H1 (cell line): ENCODE measurements at regions not wholly inside any gene's neighbourhood (a gene's known extent, or its start where the extent isn't known, plus 50 kb on each side); places are given as distances from the start of the nearest gene placed in this dataset.

ENCODE experiments used
- CTCF ChIP-seq, 3 experiments: IDR thresholded peaks; 1 replicate in 2 of 3; 2 replicates in 1 of 3; pipeline versions ENCODE4 v1.5.1 to v1.6.1; 2011; ENCODE audit warnings: low read length in 3 of 3, mild to moderate bottlenecking in 3 of 3, inconsistent platforms in 2 of 3, low read depth in 1 of 3, moderate library complexity in 1 of 3; ENCODE audit not compliant: insufficient read depth in 1 of 3; ENCODE audit errors: control extremely low read depth in 1 of 3
- EZH2 ChIP-seq: fragments of 200-600 bp; sonication (generic); IDR thresholded peaks from 2 replicates; pipeline ENCODE4 v1.7.1; 2012; ENCODE audit warnings: low read depth, mild to moderate bottlenecking, moderate library complexity, low read length, inconsistent platforms; ENCODE audit not compliant: severe bottlenecking
- GTF2F1 ChIP-seq: IDR thresholded peaks from 2 replicates; pipeline ENCODE4 v1.6.1; 2012; ENCODE audit warnings: low read depth, low read length, improper control_type of control experiment, borderline replicate concordance
- JUN ChIP-seq: IDR thresholded peaks from 2 replicates; pipeline ENCODE4 v1.6.1; 2011; ENCODE audit warnings: low read depth, mild to moderate bottlenecking, improper control_type of control experiment, low read length
- JUND ChIP-seq: IDR thresholded peaks from 2 replicates; pipeline ENCODE4 v1.6.1; 2011; ENCODE audit warnings: mild to moderate bottlenecking, improper control_type of control experiment, low read length
- KDM1A ChIP-seq: fragments of 200-600, 300-600 bp; sonication (generic); IDR thresholded peaks from 2 replicates; pipeline ENCODE4 v1.7.1; 2016; ENCODE audit warnings: mild to moderate bottlenecking, low read length, borderline replicate concordance
- NRF1 ChIP-seq: IDR thresholded peaks from 2 replicates; pipeline ENCODE4 v1.6.1; 2011; ENCODE audit warnings: mild to moderate bottlenecking, low read depth, low read length, improper control_type of control experiment
- TCF12 ChIP-seq: IDR thresholded peaks from 2 replicates; pipeline ENCODE4 v1.6.1; 2011; ENCODE audit warnings: low read depth, mild to moderate bottlenecking, low read length
- YY1 ChIP-seq: IDR thresholded peaks from 2 replicates; pipeline ENCODE4 v1.6.1; 2011; ENCODE audit warnings: low read depth, mild to moderate bottlenecking, low read length
- ZNF274 ChIP-seq: IDR thresholded peaks from 2 replicates; pipeline ENCODE4 v1.7.0; 2012; ENCODE audit warnings: low read length, borderline replicate concordance; ENCODE audit errors: extremely low read depth

- TF ChIP-seq CTCF (IDR thresholded peaks at IDR 0.05; ENCODE audit: control extremely low read depth in 1 of 3, insufficient read depth in 1 of 3, low read depth in 1 of 3, low read length in 3 of 3) (no peak), YY1 (no peak), EZH2 (no peak), ZNF274 (no peak), JUN (no peak), JUND (no peak), GTF2F1 (no peak), NRF1 (no peak), TCF12 (no peak), KDM1A (no peak)
Observed at GRCh38 chr9:85230081-85230480, 511.7 kb downstream of the AGTPBP1 start.
